ENCODE measurements at regions not wholly inside any gene's neighbourhood (a gene's known extent, or its start where the extent isn't known, plus 50 kb on each side); places are given as distances from the start of the nearest gene placed in this dataset.

GRCh38 chr9:1461812-1462211 is 411.7 kb downstream of the DMRT2 start:
- DNase-seq (ENCODE audit: low spot score), result no peak
- 75% methylated on average over 4 of the region's 4 CpGs for WGBS

GRCh38 chr9:1462626-1463308 is 412.6 kb downstream of the DMRT2 start:
- Histone ChIP-seq H3K4me1 (ENCODE audit: control insufficient read depth in 4 of 4, insufficient read depth in 4 of 4, low read length in 3 of 4) (no peaks in the 10 kb centered on the region), H3K27ac (ENCODE audit: low read depth in 1 of 2, low read length in 2 of 2) (no peak overlapping the region), H3K9me3 (ENCODE audit: control insufficient read depth in 4 of 4, low read length in 3 of 4) (no peaks in the 10 kb centered on the region), H3K9ac (ENCODE audit: low read depth in 1 of 2, low read length in 2 of 2) (no peak overlapping the region), H3K27me3 (ENCODE audit: control insufficient read depth in 4 of 4, insufficient read depth in 4 of 4, low read length in 3 of 4) (no peaks in the 10 kb centered on the region), H3K4me3 (ENCODE audit: low read depth in 1 of 3, low read length in 3 of 3) (no peak overlapping the region), H3K36me3 (ENCODE audit: control insufficient read depth in 4 of 4, insufficient read depth in 3 of 4, low read depth in 1 of 4, low read length in 3 of 4) (no peaks in the 10 kb centered on the region)
- no peak for DNase-seq (ENCODE audit: low spot score)
- WGBS, result 82% methylated on average over 4 of the region's 4 CpGs
- no peak for TF ChIP-seq HNF4A (conservative IDR thresholded peaks at IDR 0.05)
- no peak for TF ChIP-seq ATF3 (IDR thresholded peaks at IDR 0.05)
- TF ChIP-seq GABPA (IDR thresholded peaks at IDR 0.05 in 1 of 2, conservative IDR thresholded peaks at IDR 0.05 in 1 of 2), result no peak
- no peak for TF ChIP-seq HNF4G (IDR thresholded peaks at IDR 0.05)
- TF ChIP-seq FOXA1 (IDR thresholded peaks at IDR 0.05), result no peak
- no peak for TF ChIP-seq YY1 (IDR thresholded peaks at IDR 0.05)
- TF ChIP-seq EGR1 (IDR thresholded peaks at IDR 0.05; ENCODE audit: low read depth in 2 of 2), result no peak

More at GRCh38 chr9:1461812-1462211, 411.7 kb downstream of the DMRT2 start:
- H3K4me1 ChIP-seq (ENCODE audit: control insufficient read depth in 4 of 4, insufficient read depth in 4 of 4, low read length in 3 of 4), result no peaks in the 10 kb centered on the region
- no peaks in the 10 kb centered on the region for H3K27me3 ChIP-seq (ENCODE audit: control insufficient read depth in 4 of 4, insufficient read depth in 4 of 4, low read length in 3 of 4)
- no peak overlapping the region for H3K27ac ChIP-seq (ENCODE audit: low read depth in 1 of 2, low read length in 2 of 2)
- no peak overlapping the region for H3K9ac ChIP-seq (ENCODE audit: low read depth in 1 of 2, low read length in 2 of 2)
- H3K36me3 ChIP-seq (ENCODE audit: control insufficient read depth in 4 of 4, insufficient read depth in 3 of 4, low read depth in 1 of 4, low read length in 3 of 4), result no peaks in the 10 kb centered on the region
- no peak for TF ChIP-seq NR2F2 (IDR thresholded peaks at IDR 0.05)
- no peak for TF ChIP-seq RXRA (IDR thresholded peaks at IDR 0.05)
- no peak overlapping the region for H3K4me3 ChIP-seq (ENCODE audit: low read depth in 1 of 3, low read length in 3 of 3)
- no peaks in the 10 kb centered on the region for H3K9me3 ChIP-seq (ENCODE audit: control insufficient read depth in 4 of 4, low read length in 3 of 4)

GRCh38 chr9:1469996-1470395 is 419.8 kb downstream of the DMRT2 start:
- H3K27ac ChIP-seq (ENCODE audit: low read depth in 1 of 2, low read length in 2 of 2), result no peak overlapping the region
- no peaks in the 10 kb centered on the region for H3K36me3 ChIP-seq (ENCODE audit: control insufficient read depth in 4 of 4, insufficient read depth in 3 of 4, low read depth in 1 of 4, low read length in 3 of 4)
- 62% methylated on average over 1 of the region's 1 CpG for WGBS
- TF ChIP-seq FOXA2 (IDR thresholded peaks at IDR 0.05), result no peak
- TF ChIP-seq SP1 (IDR thresholded peaks at IDR 0.05), result no peak
- TF ChIP-seq HNF4G (IDR thresholded peaks at IDR 0.05), result no peak
- no peak for TF ChIP-seq HNF4A (conservative IDR thresholded peaks at IDR 0.05)
- no peak for TF ChIP-seq TAF1 (conservative IDR thresholded peaks at IDR 0.05)
- TF ChIP-seq NR2F2 (IDR thresholded peaks at IDR 0.05), result no peak
- TF ChIP-seq ATF3 (IDR thresholded peaks at IDR 0.05), result no peak
- TF ChIP-seq ZBTB33 (IDR thresholded peaks at IDR 0.05), result no peak
- TF ChIP-seq JUND (IDR thresholded peaks at IDR 0.05), result no peak
- no peak for TF ChIP-seq MAX (IDR thresholded peaks at IDR 0.05)
- no peak for TF ChIP-seq FOXA1 (IDR thresholded peaks at IDR 0.05)
- TF ChIP-seq CTCF (IDR thresholded peaks at IDR 0.05; ENCODE audit: low read depth, low read length, missing input control), result no peak
- TF ChIP-seq YY1 (IDR thresholded peaks at IDR 0.05), result no peak
- no peak for TF ChIP-seq RAD21 (IDR thresholded peaks at IDR 0.05)
- no peak for TF ChIP-seq RXRA (IDR thresholded peaks at IDR 0.05)
- TF ChIP-seq EGR1 (IDR thresholded peaks at IDR 0.05; ENCODE audit: low read depth in 2 of 2), result no peak
- no peak for TF ChIP-seq REST (IDR thresholded peaks at IDR 0.05)
- TF ChIP-seq GABPA (IDR thresholded peaks at IDR 0.05 in 1 of 2, conservative IDR thresholded peaks at IDR 0.05 in 1 of 2), result no peak
- H3K9me3 ChIP-seq (ENCODE audit: control insufficient read depth in 4 of 4, low read length in 3 of 4), result no peaks in the 10 kb centered on the region
- no peak overlapping the region for H3K4me3 ChIP-seq (ENCODE audit: low read depth in 1 of 3, low read length in 3 of 3)
- peaks cover 0 to 2% (median 0%) of the 10 kb centered on the region in 4 donors for H3K27me3 ChIP-seq (ENCODE audit: control insufficient read depth in 4 of 4, insufficient read depth in 4 of 4, low read length in 3 of 4)
- no peaks in the 10 kb centered on the region for H3K4me1 ChIP-seq (ENCODE audit: control insufficient read depth in 4 of 4, insufficient read depth in 4 of 4, low read length in 3 of 4)
- DNase-seq (ENCODE audit: low spot score), result no peak
- no peak overlapping the region for H3K9ac ChIP-seq (ENCODE audit: low read depth in 1 of 2, low read length in 2 of 2)

Measured in liver (tissue), 8 donors.